GM12878 (cell line): ENCODE measurements at regions not wholly inside any gene's neighbourhood (a gene's known extent, or its start where the extent isn't known, plus 50 kb on each side); places are given as distances from the start of the nearest gene placed in this dataset.
"Not testable (repeated sequence)": the region's sequence is repeated elsewhere in the genome, so short reads cannot be mapped to it uniquely, and the experiment has no call there.

Source experiments
- ATAC-seq: fragments of 200-7000 bp; cut with Tn5 transposase; 3 replicates; pipeline ENCODE4 v1.9.1; 2020; ENCODE audit warnings: mild to moderate bottlenecking, moderate library complexity
- BruUV-seq: library from RNA; stranded (reverse); fragments of 400-500 nt; replicated peaks from 2 replicates; lab custom pipeline; 2021; lab: Mats Ljungman, UMichigan
- CTCF ChIA-PET: fragments of 300-600 bp; sonication (Branson Sonifier 250); formaldehyde crosslinking; extraction: SDS; loops from one replicate; lab custom pipeline; 2021; ENCODE audit warnings: inconsistent platforms; lab: Yijun Ruan, JAX
- POLR2A ChIA-PET: fragments of 350-600 bp; formaldehyde crosslinking; extraction: SDS; loops from one replicate; lab custom pipeline; 2021; ENCODE audit warnings: inconsistent platforms; lab: Charles Lee
- RAD21 ChIA-PET: fragments of 300-600 bp; sonication (Branson Sonifier 250); formaldehyde crosslinking; loops from one replicate; lab custom pipeline; 2023; ENCODE audit warnings: antibody characterized with exemption; ENCODE audit not compliant: unreplicated experiment; lab: Charles Lee
- SMC1A ChIA-PET: fragments of 300-600 bp; sonication (Branson Sonifier 250); formaldehyde crosslinking; loops from one replicate; lab custom pipeline; 2023; ENCODE audit not compliant: unreplicated experiment, uncharacterized antibody; lab: Charles Lee
- DNase-seq: peaks from one replicate; pipeline ENCODE4 v3.0.0-alpha.2; 2011; ENCODE audit warnings: low read depth, low spot score
- FAIRE-seq: peaks from 3 replicates; lab custom pipeline; 2011; peaks lifted over from hg19 to GRCh38; lab: Jason Lieb, UNC
- H2AFZ ChIP-seq: 2 replicates; pipeline ENCODE4 v1.6.0; 2011; ENCODE audit warnings: low read depth, low read length, control low read depth; ENCODE audit not compliant: control insufficient read depth
- H3K27ac ChIP-seq: 2 replicates; pipeline ENCODE4 v1.5.1; 2011; ENCODE audit warnings: control low read depth; ENCODE audit not compliant: control insufficient read depth, insufficient read depth
- H3K27me3 ChIP-seq, 2 experiments: replicated peaks in 1 of 2; 2 replicates each; pipeline versions ENCODE4 v1.6.0 to v1.6.1; 2011; ENCODE audit warnings: low read length in 1 of 2; ENCODE audit not compliant: control insufficient read depth in 2 of 2, insufficient read depth in 2 of 2
- H3K36me3 ChIP-seq, 2 experiments: 2 replicates each; pipeline ENCODE4 v1.5.1; 2011; ENCODE audit warnings: low read length in 1 of 2; ENCODE audit not compliant: control insufficient read depth in 2 of 2, insufficient read depth in 2 of 2
- H3K4me1 ChIP-seq: 2 replicates; pipeline ENCODE4 v1.6.1; 2011; ENCODE audit warnings: mild to moderate bottlenecking, low read length, moderate library complexity, mixed read lengths; ENCODE audit not compliant: control insufficient read depth, insufficient read depth
- H3K4me2 ChIP-seq: 2 replicates; pipeline ENCODE4 v1.6.0; 2011; ENCODE audit warnings: control low read depth; ENCODE audit not compliant: control insufficient read depth, insufficient read depth
- H3K4me3 ChIP-seq: fragments of 200-600 bp; sonication (generic); 2 replicates; pipeline ENCODE4 v1.5.1; 2016
- H3K79me2 ChIP-seq: 2 replicates; pipeline ENCODE4 v1.6.0; 2011; ENCODE audit warnings: low read length; ENCODE audit not compliant: control insufficient read depth, insufficient read depth
- H3K9ac ChIP-seq: 2 replicates; pipeline ENCODE4 v1.8.0; 2011; ENCODE audit warnings: low read length, control low read depth, mixed read lengths; ENCODE audit not compliant: control insufficient read depth, insufficient read depth
- H3K9me3 ChIP-seq: replicated peaks from 3 replicates; pipeline ENCODE4 v1.5.1; 2011; ENCODE audit warnings: mild to moderate bottlenecking, low read length; ENCODE audit not compliant: control insufficient read depth, insufficient read depth
- H4K20me1 ChIP-seq: 2 replicates; pipeline ENCODE4 v1.6.0; 2011; ENCODE audit not compliant: control insufficient read depth, insufficient read depth
- WGBS: methylation state at CpG from one replicate; pipeline ENCODE4 v1.1.6; 2016; ENCODE audit warnings: low lambda C conversion rate; ENCODE audit not compliant: insufficient replicate concordance, insufficient coverage; ENCODE audit errors: missing lambda C conversion rate; 5-methylcytosine and 5-hydroxymethylcytosine counted together
- in situ Hi-C: fragments of 300-500 bp; cut with MboI; formaldehyde crosslinking; loops from 9 replicates; pipeline ENCODE4 v1.14.3; 2018; ENCODE audit warnings: mixed read lengths
- intact Hi-C: fragments of 100-400 bp; cut with micrococcal nuclease; formaldehyde crosslinking; loops from one replicate; pipeline ENCODE4 v1.14.2; 2022; ENCODE audit not compliant: unreplicated experiment

DNA sequence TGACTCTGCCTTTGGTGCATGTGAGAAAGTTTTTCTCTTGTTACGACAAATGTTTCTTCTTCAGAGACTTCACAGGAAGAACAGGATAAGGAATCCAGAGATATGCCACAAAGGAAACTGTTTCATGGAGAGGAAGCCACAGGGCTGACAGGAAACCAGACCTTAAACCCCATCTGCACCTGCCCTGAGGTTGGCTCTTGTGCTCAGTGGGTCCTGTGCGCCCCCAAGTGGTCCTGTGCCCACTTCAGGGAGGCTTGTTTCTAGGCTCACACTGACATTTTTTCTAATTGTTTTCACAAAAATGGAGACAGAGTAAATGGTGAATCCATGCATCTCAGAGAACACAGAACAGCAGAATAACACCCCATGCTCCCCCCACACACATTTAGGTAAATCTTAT lies 1193.5 kb downstream of the TMEM121 start:
- RAD21 ChIA-PET, FAIRE-seq, in situ Hi-C loops, H3K9ac ChIP-seq, ATAC-seq, DNase-seq, H3K4me1 ChIP-seq, H3K4me2 ChIP-seq, intact Hi-C loops, POLR2A ChIA-PET, BruUV-seq, H3K4me3 ChIP-seq, H3K79me2 ChIP-seq, H3K9me3 ChIP-seq, CTCF ChIA-PET, SMC1A ChIA-PET, H3K27ac ChIP-seq, H3K27me3 ChIP-seq, H2AFZ ChIP-seq, H4K20me1 ChIP-seq, H3K36me3 ChIP-seq: not testable (repeated sequence)
- no CpG with 5 or more reads among the region's 2 CpGs for WGBS

GRCh38 chr14:106721926-106722325 lies 1195.5 kb downstream of the TMEM121 start:
- FAIRE-seq, result not testable (repeated sequence)

DNA sequence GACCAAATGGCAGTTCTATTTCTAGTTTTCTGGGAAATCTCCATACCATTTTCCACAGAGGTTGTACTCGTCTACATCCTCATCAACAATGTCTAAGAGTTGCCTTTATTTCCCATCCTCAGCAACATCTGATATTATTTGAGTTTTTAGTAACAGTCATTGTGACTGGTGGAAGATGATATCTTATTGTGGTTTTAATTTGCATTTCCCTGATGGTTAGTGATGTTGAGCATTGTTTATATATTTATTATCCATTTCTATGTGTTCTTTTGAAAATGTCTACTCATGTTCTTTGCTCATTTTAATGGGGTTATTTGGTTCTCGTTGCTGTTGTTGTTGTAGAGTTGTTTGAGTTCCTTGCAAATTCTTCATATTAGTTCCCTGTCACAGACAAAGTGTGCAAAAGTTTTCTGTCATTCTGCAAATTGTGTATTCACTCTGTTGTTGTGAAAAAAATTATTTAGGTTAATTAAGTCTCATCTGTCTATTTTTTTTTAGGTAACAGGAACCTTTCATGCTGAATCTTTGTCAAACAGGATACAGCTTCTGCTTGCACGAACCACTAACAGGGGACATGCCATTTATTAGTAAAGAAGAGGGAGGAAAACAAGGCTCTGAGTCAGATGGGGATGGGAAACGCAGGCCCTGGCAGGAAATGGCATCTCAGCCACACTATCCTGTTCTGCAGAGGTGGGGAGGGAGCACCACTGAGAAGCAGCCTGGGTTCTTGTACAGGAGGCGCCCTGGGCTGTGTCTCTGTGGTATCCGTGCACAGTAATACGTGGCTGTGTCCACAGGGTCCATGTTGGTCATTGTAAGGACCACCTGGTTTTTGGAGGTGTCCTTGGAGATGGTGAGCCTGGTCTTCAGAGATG lies 1196.7 kb downstream of the TMEM121 start:
- intact Hi-C loops, H3K36me3 ChIP-seq, in situ Hi-C loops, DNase-seq, SMC1A ChIA-PET, H3K79me2 ChIP-seq, CTCF ChIA-PET, H3K27me3 ChIP-seq, H3K4me3 ChIP-seq, BruUV-seq, H3K4me2 ChIP-seq, H3K9me3 ChIP-seq, RAD21 ChIA-PET, POLR2A ChIA-PET, H3K4me1 ChIP-seq, H3K27ac ChIP-seq, H2AFZ ChIP-seq, H3K9ac ChIP-seq, FAIRE-seq, H4K20me1 ChIP-seq: not testable (repeated sequence)
- no CpG with 5 or more reads among the region's 7 CpGs for WGBS
- peak; percentile 53 for ATAC-seq

More at GRCh38 chr14:106721926-106722325, 1195.5 kb downstream of the TMEM121 start:
- DNase-seq, H4K20me1 ChIP-seq, H3K27ac ChIP-seq, H2AFZ ChIP-seq, RAD21 ChIA-PET, H3K4me2 ChIP-seq, H3K79me2 ChIP-seq, POLR2A ChIA-PET, H3K9me3 ChIP-seq, in situ Hi-C loops, CTCF ChIA-PET, H3K4me3 ChIP-seq, H3K36me3 ChIP-seq, intact Hi-C loops, SMC1A ChIA-PET, ATAC-seq, H3K4me1 ChIP-seq, H3K27me3 ChIP-seq, BruUV-seq, H3K9ac ChIP-seq: not testable (repeated sequence)
- no CpG with 5 or more reads among the region's 4 CpGs for WGBS

DNA sequence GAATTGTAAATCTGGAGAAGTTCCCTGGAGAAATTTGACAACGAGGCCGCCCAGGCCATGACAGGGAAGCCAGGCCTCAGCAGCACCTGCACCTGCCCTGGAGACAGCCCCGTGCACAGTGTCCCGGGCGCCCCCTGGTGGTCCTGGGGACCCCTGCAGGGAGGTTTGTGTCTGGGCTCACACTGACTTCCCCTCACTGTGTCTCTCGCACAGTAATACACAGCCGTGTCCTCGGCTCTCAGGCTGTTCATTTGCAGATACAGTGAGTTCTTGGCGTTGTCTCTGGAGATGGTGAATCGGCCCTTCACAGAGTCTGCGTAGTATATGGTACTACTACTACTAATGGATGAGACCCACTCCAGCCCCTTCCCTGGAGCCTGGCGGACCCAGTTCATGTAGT lies 1201.6 kb downstream of the TMEM121 start:
- H3K9ac ChIP-seq, ATAC-seq, SMC1A ChIA-PET, H2AFZ ChIP-seq, RAD21 ChIA-PET, FAIRE-seq, H3K27me3 ChIP-seq, H3K36me3 ChIP-seq, H3K27ac ChIP-seq, H3K4me2 ChIP-seq, H3K4me3 ChIP-seq, BruUV-seq, in situ Hi-C loops, CTCF ChIA-PET, H3K79me2 ChIP-seq, intact Hi-C loops, H3K4me1 ChIP-seq, H3K9me3 ChIP-seq, DNase-seq, H4K20me1 ChIP-seq, POLR2A ChIA-PET: not testable (repeated sequence)
- 2% methylated on average over 5 of the region's 12 CpGs for WGBS
